Naive B cell (primary cell): ENCODE measurements at regions not wholly inside any gene's neighbourhood (a gene's known extent, or its start where the extent isn't known, plus 50 kb on each side); places are given as distances from the start of the nearest gene placed in this dataset.
"Not testable (repeated sequence)": the region's sequence is repeated elsewhere in the genome, so short reads cannot be mapped to it uniquely, and the experiment has no call there.

Experiments used
- ATAC-seq, 2 donors: fragments of 150-1000 bp; cut with Tn5 transposase; 2 replicates each; pipeline ENCODE4 v1.10.0; 2021; ENCODE audit warnings: low read depth in 2 of 2, mild to moderate bottlenecking in 2 of 2, moderate library complexity in 2 of 2
- DNase-seq: peaks from one replicate; pipeline ENCODE4 v3.0.0; 2022
- H3K27ac Mint-ChIP-seq, 6 donors: one replicate each; pipeline ENCODE4 v1.8.0; 2020 to 2022; ENCODE audit warnings: mild to moderate bottlenecking in 6 of 6, mixed read lengths in 6 of 6, moderate library complexity in 5 of 6, inconsistent platforms in 2 of 6
- H3K27me3 Mint-ChIP-seq, 3 donors: one replicate each; pipeline ENCODE4 v1.8.0; 2021 to 2022; ENCODE audit warnings: mixed read lengths in 3 of 3, mild to moderate bottlenecking in 1 of 3
- H3K36me3 Mint-ChIP-seq, 2 donors: one replicate each; pipeline ENCODE4 v1.8.0; 2020 to 2022; ENCODE audit warnings: mixed read lengths in 2 of 2, inconsistent platforms in 1 of 2, mild to moderate bottlenecking in 1 of 2
- H3K4me1 Mint-ChIP-seq, 3 donors: one replicate each; pipeline ENCODE4 v1.8.0; 2020 to 2022; ENCODE audit warnings: mixed read lengths in 3 of 3, inconsistent platforms in 1 of 3, mild to moderate bottlenecking in 1 of 3, moderate library complexity in 1 of 3
- H3K4me3 Mint-ChIP-seq, 8 donors: one replicate each; pipeline ENCODE4 v1.8.0; 2020 to 2022; ENCODE audit warnings: mild to moderate bottlenecking in 8 of 8, mixed read lengths in 8 of 8, moderate library complexity in 8 of 8, inconsistent platforms in 2 of 8
- H3K9me3 Mint-ChIP-seq, 7 donors: one replicate each; pipeline ENCODE4 v1.8.0; 2020 to 2022; ENCODE audit warnings: mixed read lengths in 7 of 7, mild to moderate bottlenecking in 5 of 7, inconsistent platforms in 2 of 7, moderate library complexity in 1 of 7

DNA sequence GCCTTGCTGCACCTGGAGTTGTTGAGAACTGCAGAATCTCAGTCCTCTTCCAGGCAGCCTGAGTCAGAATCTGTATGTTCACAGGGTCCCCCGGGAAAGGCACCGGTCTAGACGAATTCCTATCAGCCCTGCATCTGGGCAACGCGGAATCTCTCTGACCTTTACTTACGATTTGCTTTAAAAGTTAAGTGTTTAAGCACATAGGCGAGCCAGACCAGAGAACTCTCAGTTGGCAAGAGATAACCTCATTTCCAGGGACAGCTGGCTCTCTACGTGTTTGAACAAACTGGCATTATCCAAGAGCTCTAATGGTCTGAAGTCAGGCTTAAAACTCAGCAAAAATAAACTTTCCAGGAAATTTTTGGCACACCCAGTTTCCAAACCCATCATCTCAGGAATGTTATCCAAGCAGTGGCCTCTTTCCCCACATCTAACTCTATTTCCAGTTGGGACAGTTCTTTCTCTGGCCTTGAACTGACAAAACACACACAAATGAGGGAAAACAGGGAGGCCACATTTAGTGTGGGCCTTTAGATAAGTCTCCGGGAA is 53.4 kb downstream of the HES1 start:
- Mint-ChIP-seq H3K36me3 (no peaks in the 10 kb centered on the region), H3K4me3 (no peak overlapping the region)

GRCh38 chr3:194191850-194192249 is 55.9 kb downstream of the HES1 start:
- not testable (repeated sequence) for H3K36me3 Mint-ChIP-seq, ATAC-seq, H3K9me3 Mint-ChIP-seq, H3K4me3 Mint-ChIP-seq, DNase-seq
- Mint-ChIP-seq H3K4me1 (peaks cover 14 to 23% (median 22%) of the 10 kb centered on the region in 3 donors), H3K27ac (peak overlapping the region in 3 of 6 donors; percentile 10 to 81 (median 66)), H3K27me3 (peaks cover 9 to 16% (median 9%) of the 10 kb centered on the region in 3 donors)

More for the DNA sequence above, 53.4 kb downstream of the HES1 start:
- no peak overlapping the region for H3K27ac Mint-ChIP-seq
- H3K9me3 Mint-ChIP-seq = peaks cover 0 to 3% (median 0%) of the 10 kb centered on the region in 7 donors
- DNase-seq (no peak), ATAC-seq (no peak)
- H3K27me3 Mint-ChIP-seq = peaks cover 10 to 25% (median 20%) of the 10 kb centered on the region in 3 donors
- H3K4me1 Mint-ChIP-seq = peaks cover 10 to 13% (median 13%) of the 10 kb centered on the region in 3 donors

DNA sequence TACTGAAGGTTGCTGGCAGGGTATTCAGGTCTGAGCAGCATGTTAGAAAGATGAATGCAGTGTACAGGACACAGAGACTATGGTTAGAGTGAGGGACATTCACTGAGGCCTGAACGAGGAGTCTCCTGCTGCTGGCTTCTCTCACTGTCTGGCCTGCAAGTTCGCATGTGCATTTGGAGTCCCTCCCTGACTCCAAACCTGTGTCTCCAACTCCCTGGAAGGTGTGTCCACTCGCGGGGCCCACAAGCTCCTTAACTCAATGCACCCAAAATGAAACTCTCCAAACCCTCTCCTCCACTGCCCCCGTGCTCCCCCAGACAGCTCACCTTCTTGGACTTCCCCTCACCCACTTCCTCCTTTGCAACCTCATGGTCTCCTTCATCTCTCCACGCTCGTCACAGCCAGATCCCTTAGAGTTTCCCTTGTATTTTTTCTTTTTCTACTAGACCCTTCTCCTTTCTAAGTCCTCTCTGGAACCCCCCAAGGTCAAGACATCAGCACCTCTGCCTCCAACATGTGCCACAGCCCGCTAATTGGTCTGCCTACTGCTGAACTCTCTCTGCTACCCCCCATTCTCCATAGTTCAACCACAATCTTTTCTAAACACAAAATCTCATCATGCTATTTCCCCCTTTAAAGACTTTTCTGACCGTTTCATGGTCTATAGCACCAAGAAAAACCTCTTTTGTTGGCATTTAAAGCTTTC is 58.3 kb downstream of the HES1 start:
- Mint-ChIP-seq H3K27ac (peak overlapping the region; percentile 1 to 81 (median 60)), H3K27me3 (peaks cover 9 to 31% (median 24%) of the 10 kb centered on the region in 3 donors), H3K9me3 (peaks cover 0 to 3% (median 0%) of the 10 kb centered on the region in 7 donors), H3K4me1 (peaks cover 23 to 33% (median 29%) of the 10 kb centered on the region in 3 donors), H3K36me3 (no peaks in the 10 kb centered on the region), H3K4me3 (peak overlapping the region in 7 of 8 donors; percentile 1 to 87 (median 10))
- ATAC-seq = peak; percentile 97 to 99
- peak; percentile 63 for DNase-seq

GRCh38 chr3:194194757-194195085 is 58.8 kb downstream of the HES1 start:
- Mint-ChIP-seq H3K27ac (peak overlapping the region in 2 of 6 donors; percentile 40 to 81), H3K4me3 (peak overlapping the region in 1 of 8 donors; percentile 9)

GRCh38 chr3:194195611-194196010 is 59.7 kb downstream of the HES1 start:
- DNase-seq = no peak
- Mint-ChIP-seq H3K36me3 (no peaks in the 10 kb centered on the region), H3K27me3 (peaks cover 19 to 42% (median 36%) of the 10 kb centered on the region in 3 donors), H3K4me1 (peaks cover 27 to 35% (median 33%) of the 10 kb centered on the region in 3 donors), H3K9me3 (peaks cover 0 to 3% (median 0%) of the 10 kb centered on the region in 7 donors), H3K4me3 (no peak overlapping the region), H3K27ac (peak overlapping the region in 3 of 6 donors; percentile 3 to 85 (median 12))
- no peak for ATAC-seq

More at GRCh38 chr3:194194757-194195085, 58.8 kb downstream of the HES1 start:
- peaks cover 0 to 3% (median 0%) of the 10 kb centered on the region in 7 donors for H3K9me3 Mint-ChIP-seq
- no peak for DNase-seq
- peaks cover 24 to 33% (median 31%) of the 10 kb centered on the region in 3 donors for H3K4me1 Mint-ChIP-seq
- H3K27me3 Mint-ChIP-seq = peaks cover 10 to 33% (median 27%) of the 10 kb centered on the region in 3 donors
- H3K36me3 Mint-ChIP-seq = no peaks in the 10 kb centered on the region
- no peak for ATAC-seq

DNA sequence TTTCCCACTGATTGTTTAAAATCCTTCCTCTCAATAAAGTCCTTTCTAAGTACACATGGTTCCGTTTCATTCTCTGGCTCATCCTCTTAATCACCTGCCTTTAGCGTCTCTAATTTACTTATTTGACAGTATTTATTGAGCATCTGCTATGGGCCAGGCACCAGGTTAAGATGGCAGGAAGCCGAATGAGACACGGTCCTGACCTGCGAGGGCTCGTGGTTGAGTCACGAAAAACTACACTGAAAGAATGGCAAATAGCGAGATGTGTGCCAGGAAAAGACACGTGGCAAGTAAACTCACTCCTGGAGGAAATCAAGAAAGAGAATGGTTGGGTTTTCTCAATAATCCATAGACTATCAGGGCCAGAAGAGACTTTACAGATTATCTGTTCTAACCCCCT is 60.9 kb downstream of the HES1 start:
- H3K4me1 Mint-ChIP-seq = peaks cover 27 to 35% (median 33%) of the 10 kb centered on the region in 3 donors
- peak overlapping the region in 1 of 8 donors; percentile 53 for H3K4me3 Mint-ChIP-seq
- no peak for ATAC-seq
- no peaks in the 10 kb centered on the region for H3K9me3 Mint-ChIP-seq
- H3K27me3 Mint-ChIP-seq = peaks cover 20 to 54% (median 39%) of the 10 kb centered on the region in 3 donors
- no peaks in the 10 kb centered on the region for H3K36me3 Mint-ChIP-seq
- DNase-seq = no peak
- peak overlapping the region in 1 of 6 donors; percentile 5 for H3K27ac Mint-ChIP-seq

GRCh38 chr3:194197396-194197960 is 61.5 kb downstream of the HES1 start:
- DNase-seq = no peak
- H3K4me3 Mint-ChIP-seq = peak overlapping the region in 1 of 8 donors; percentile 42
- peaks cover 23 to 58% (median 43%) of the 10 kb centered on the region in 3 donors for H3K27me3 Mint-ChIP-seq
- H3K4me1 Mint-ChIP-seq = peaks cover 27 to 35% (median 33%) of the 10 kb centered on the region in 3 donors
- no peak for ATAC-seq
- no peaks in the 10 kb centered on the region for H3K36me3 Mint-ChIP-seq
- H3K27ac Mint-ChIP-seq = no peak overlapping the region
- H3K9me3 Mint-ChIP-seq = no peaks in the 10 kb centered on the region

DNA sequence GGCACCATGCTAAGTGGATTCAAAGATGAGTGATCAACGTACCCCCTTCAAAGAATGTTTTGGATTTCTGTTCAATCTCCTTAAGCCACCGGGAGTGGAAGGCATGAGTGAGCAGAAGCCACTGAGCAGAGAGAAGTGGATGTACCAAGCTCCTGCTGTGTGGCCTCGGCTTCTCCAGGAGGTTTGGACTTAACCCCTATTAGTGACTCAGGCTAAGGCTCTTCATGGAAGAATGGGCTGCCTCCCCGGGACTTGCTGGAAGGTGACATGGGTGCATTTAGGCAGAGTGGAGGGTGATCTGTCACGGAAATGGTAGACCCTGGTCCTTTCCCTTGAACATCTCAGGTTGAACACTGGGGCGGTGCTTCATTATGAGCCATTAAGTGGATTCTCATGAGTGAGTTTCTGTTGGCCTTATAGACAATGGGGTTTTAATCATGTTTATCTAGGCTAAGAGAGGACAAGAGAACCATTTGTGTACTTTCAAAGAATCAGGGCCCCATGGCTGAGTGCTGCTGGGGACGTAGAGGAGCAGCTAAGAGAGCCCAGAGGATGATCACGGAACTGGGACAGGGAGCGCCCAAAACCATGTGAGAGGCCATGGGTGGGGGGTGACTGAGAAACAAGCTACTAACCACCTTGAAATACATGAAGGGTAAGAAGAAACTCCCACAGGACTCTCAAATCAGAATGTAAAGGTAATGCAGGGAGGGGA is 62.2 kb downstream of the HES1 start:
- DNase-seq (no peak), ATAC-seq (no peak)
- Mint-ChIP-seq H3K4me3 (peak overlapping the region in 3 of 8 donors; percentile 34 to 60 (median 42)), H3K9me3 (no peaks in the 10 kb centered on the region), H3K27ac (peak overlapping the region in 1 of 6 donors; percentile 8), H3K27me3 (peaks cover 28 to 63% (median 49%) of the 10 kb centered on the region in 3 donors), H3K4me1 (peaks cover 31 to 32% (median 31%) of the 10 kb centered on the region in 3 donors), H3K36me3 (no peaks in the 10 kb centered on the region)

DNA sequence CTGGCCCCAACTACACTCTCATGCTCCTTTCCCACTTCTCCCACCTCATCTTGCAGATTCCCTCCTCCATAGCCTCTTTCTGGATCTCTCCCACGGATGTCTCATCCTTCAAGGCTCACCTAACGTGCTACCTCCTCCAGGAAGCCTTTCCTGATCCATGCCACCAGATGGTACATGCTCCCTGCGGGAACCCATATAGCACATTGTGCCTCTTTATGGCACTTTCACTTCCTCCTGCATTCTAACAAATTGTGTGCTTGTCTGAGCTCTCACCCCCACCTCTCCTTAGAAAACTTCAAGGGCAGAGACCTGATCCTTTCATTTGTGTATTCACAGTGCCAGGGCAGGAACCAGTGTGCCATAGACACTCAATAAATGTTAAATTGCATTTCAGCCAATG is 63.0 kb downstream of the HES1 start:
- Mint-ChIP-seq H3K27me3 (peaks cover 35 to 71% (median 57%) of the 10 kb centered on the region in 3 donors), H3K27ac (peak overlapping the region in 1 of 6 donors; percentile 8), H3K36me3 (no peaks in the 10 kb centered on the region), H3K4me3 (no peak overlapping the region), H3K9me3 (no peaks in the 10 kb centered on the region), H3K4me1 (peaks cover 31 to 33% (median 33%) of the 10 kb centered on the region in 3 donors)
- DNase-seq = peak; percentile 26
- peak; percentile 29 to 32 for ATAC-seq

- ATAC-seq (no peak), DNase-seq (no peak)
- peaks cover 45 to 80% (median 68%) of the 10 kb centered on the region in 3 donors for H3K27me3 Mint-ChIP-seq
- H3K9me3 Mint-ChIP-seq = no peaks in the 10 kb centered on the region
- no peak overlapping the region for H3K27ac Mint-ChIP-seq
- no peak overlapping the region for H3K4me3 Mint-ChIP-seq
- no peaks in the 10 kb centered on the region for H3K36me3 Mint-ChIP-seq
- peaks cover 25 to 27% (median 25%) of the 10 kb centered on the region in 3 donors for H3K4me1 Mint-ChIP-seq
Measured at GRCh38 chr3:194200422-194201081, 64.6 kb downstream of the HES1 start.

- no peak for DNase-seq
Measured at GRCh38 chr3:194201953-194202666, 66.2 kb downstream of the HES1 start.

DNA sequence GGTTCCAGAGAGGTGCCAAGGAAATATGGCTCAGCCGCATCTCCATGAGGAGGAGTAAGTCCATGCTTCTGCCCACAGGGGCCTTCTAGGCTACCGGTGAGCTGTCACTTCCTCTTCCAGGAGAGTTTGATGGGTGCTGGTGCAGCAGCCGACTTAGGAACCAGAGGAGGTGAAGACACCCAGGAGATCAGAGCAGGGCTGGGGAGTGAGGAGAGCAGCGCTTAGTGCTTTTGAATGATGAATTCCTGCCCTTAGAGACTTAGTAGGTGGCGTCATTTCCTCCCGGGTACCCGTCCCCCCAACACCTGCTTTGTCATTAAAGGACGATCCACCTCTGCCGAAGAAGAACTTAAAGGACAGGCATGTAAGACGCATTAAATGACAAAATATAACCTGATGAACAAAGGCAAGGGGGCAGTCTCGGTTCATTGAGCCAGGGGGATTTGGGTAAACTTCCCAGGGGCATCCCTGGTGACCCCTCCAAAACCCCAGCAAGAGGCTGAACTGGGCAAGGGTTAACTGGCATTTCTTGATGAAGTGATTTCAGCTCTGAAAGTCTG is 67.6 kb downstream of the HES1 start:
- Mint-ChIP-seq H3K4me3 (peak overlapping the region; percentile 67 to 91 (median 85)), H3K4me1 (peaks cover 28 to 32% (median 31%) of the 10 kb centered on the region in 3 donors), H3K27ac (peak overlapping the region; percentile 26 to 95 (median 71)), H3K9me3 (peaks cover 0 to 1% (median 0%) of the 10 kb centered on the region in 7 donors), H3K36me3 (no peaks in the 10 kb centered on the region), H3K27me3 (peaks cover 61 to 75% (median 68%) of the 10 kb centered on the region in 3 donors)
- peak; percentile 51 for DNase-seq
- ATAC-seq = peak; percentile 74 to 79

More at GRCh38 chr3:194201953-194202666, 66.2 kb downstream of the HES1 start:
- ATAC-seq = no peak
- no peak overlapping the region for H3K27ac Mint-ChIP-seq
- peaks cover 0 to under 1% (median 0%) of the 10 kb centered on the region in 7 donors for H3K9me3 Mint-ChIP-seq
- H3K36me3 Mint-ChIP-seq = no peaks in the 10 kb centered on the region
- peaks cover 61 to 85% (median 77%) of the 10 kb centered on the region in 3 donors for H3K27me3 Mint-ChIP-seq
- H3K4me3 Mint-ChIP-seq = peak overlapping the region in 2 of 8 donors; percentile 4 to 30
- peaks cover 32 to 36% (median 32%) of the 10 kb centered on the region in 3 donors for H3K4me1 Mint-ChIP-seq
